NCI-H187 treated with DMSO at 0.1 percent for 48 hours (cell line): ENCODE measurements at regions not wholly inside any gene's neighbourhood (a gene's known extent, or its start where the extent isn't known, plus 50 kb on each side); places are given as distances from the start of the nearest gene placed in this dataset.

ENCODE experiments used
- DNase-seq: peaks from one replicate; lab custom pipeline; 2025; lab: John Stamatoyannopoulos, UW

GRCh38 chr10:130769146-130770017 lies 542.1 kb downstream of the TCERG1L start:
- DNase-seq = no peak

GRCh38 chr10:130770018-130770630 lies 541.4 kb downstream of the TCERG1L start:
- DNase-seq = no peak

GRCh38 chr10:130771491-130771946 lies 540.0 kb downstream of the TCERG1L start:
- DNase-seq = no peak

GRCh38 chr10:130772056-130772455 lies 539.5 kb downstream of the TCERG1L start:
- no peak for DNase-seq

GRCh38 chr10:130772676-130773075 lies 538.8 kb downstream of the TCERG1L start:
- no peak for DNase-seq

GRCh38 chr10:130773941-130774340 lies 537.6 kb downstream of the TCERG1L start:
- DNase-seq = no peak

- DNase-seq = no peak
Measured at GRCh38 chr10:130774871-130775270, 536.6 kb downstream of the TCERG1L start.

GRCh38 chr10:130775311-130775710 lies 536.2 kb downstream of the TCERG1L start:
- no peak for DNase-seq

GRCh38 chr10:130776724-130777123 lies 534.8 kb downstream of the TCERG1L start:
- DNase-seq = no peak

GRCh38 chr10:130777507-130778165 lies 533.9 kb downstream of the TCERG1L start:
- no peak for DNase-seq

GRCh38 chr10:130778166-130778545 lies 533.4 kb downstream of the TCERG1L start:
- no peak for DNase-seq

- DNase-seq = no peak
Measured at GRCh38 chr10:130780763-130781162, 530.8 kb downstream of the TCERG1L start.

GRCh38 chr10:130781206-130781605 lies 530.3 kb downstream of the TCERG1L start:
- DNase-seq = no peak

GRCh38 chr10:130781623-130782022 lies 529.9 kb downstream of the TCERG1L start:
- DNase-seq = no peak

- no peak for DNase-seq
Measured at GRCh38 chr10:130782467-130782866, 529.1 kb downstream of the TCERG1L start.

- DNase-seq = no peak
Measured at GRCh38 chr10:130784326-130784725, 527.2 kb downstream of the TCERG1L start.

- no peak for DNase-seq
Measured at GRCh38 chr10:130786365-130786966, 525.1 kb downstream of the TCERG1L start.

GRCh38 chr10:130787243-130787642 lies 524.3 kb downstream of the TCERG1L start:
- DNase-seq = no peak

GRCh38 chr10:130787821-130788220 lies 523.7 kb downstream of the TCERG1L start:
- DNase-seq = no peak

GRCh38 chr10:130790339-130790738 lies 521.2 kb downstream of the TCERG1L start:
- DNase-seq = no peak

GRCh38 chr10:130792096-130792845 lies 519.2 kb downstream of the TCERG1L start:
- no peak for DNase-seq

- no peak for DNase-seq
Measured at GRCh38 chr10:130795819-130796218, 515.7 kb downstream of the TCERG1L start.
